D341Med (cell line): ENCODE measurements at regions not wholly inside any gene's neighbourhood (a gene's known extent, or its start where the extent isn't known, plus 50 kb on each side); places are given as distances from the start of the nearest gene placed in this dataset.

Source experiments
- DNase-seq: peaks from one replicate; pipeline ENCODE4 v3.0.0; 2012; ENCODE audit warnings: low spot score

GRCh38 chr22:47789171-47789570, 1026.7 kb downstream of the TBC1D22A start:
- no peak for DNase-seq

- peak; percentile 8 for DNase-seq
Observed at GRCh38 chr22:47788461-47788860, 1026.0 kb downstream of the TBC1D22A start.

- DNase-seq, result peak; percentile 13
Observed at GRCh38 chr22:47787501-47788227, 1025.2 kb downstream of the TBC1D22A start.

GRCh38 chr22:47786650-47787290, 1024.3 kb downstream of the TBC1D22A start:
- peak; percentile 4 for DNase-seq

- no peak for DNase-seq
Observed at GRCh38 chr22:47784991-47785390, 1022.5 kb downstream of the TBC1D22A start.

GRCh38 chr22:47784367-47784983, 1022.0 kb downstream of the TBC1D22A start:
- DNase-seq, result peak; percentile 4

GRCh38 chr22:47783433-47784366, 1021.2 kb downstream of the TBC1D22A start:
- DNase-seq, result peak; percentile 13

GRCh38 chr22:47782328-47783075, 1020.1 kb downstream of the TBC1D22A start:
- no peak for DNase-seq

GRCh38 chr22:47781427-47782111, 1019.1 kb downstream of the TBC1D22A start:
- DNase-seq, result no peak

- DNase-seq, result no peak
Observed at GRCh38 chr22:47781024-47781423, 1018.6 kb downstream of the TBC1D22A start.

GRCh38 chr22:47780281-47780875, 1017.9 kb downstream of the TBC1D22A start:
- no peak for DNase-seq

- DNase-seq, result no peak
Observed at GRCh38 chr22:47779474-47779873, 1017.0 kb downstream of the TBC1D22A start.

GRCh38 chr22:47778160-47778658, 1015.8 kb downstream of the TBC1D22A start:
- DNase-seq, result no peak

- DNase-seq, result no peak
Observed at GRCh38 chr22:47777426-47777825, 1015.0 kb downstream of the TBC1D22A start.

GRCh38 chr22:47776329-47776728, 1013.9 kb downstream of the TBC1D22A start:
- no peak for DNase-seq

GRCh38 chr22:47775686-47776085, 1013.2 kb downstream of the TBC1D22A start:
- DNase-seq, result no peak

GRCh38 chr22:47775191-47775590, 1012.7 kb downstream of the TBC1D22A start:
- no peak for DNase-seq

GRCh38 chr22:47773635-47774034, 1011.2 kb downstream of the TBC1D22A start:
- no peak for DNase-seq

- no peak for DNase-seq
Observed at GRCh38 chr22:47772864-47773263, 1010.4 kb downstream of the TBC1D22A start.

GRCh38 chr22:47769652-47770051, 1007.2 kb downstream of the TBC1D22A start:
- no peak for DNase-seq
